ENCODE measurements at regions not wholly inside any gene's neighbourhood (a gene's known extent, or its start where the extent isn't known, plus 50 kb on each side); places are given as distances from the start of the nearest gene placed in this dataset.
"Not testable (repeated sequence)": the region's sequence is repeated elsewhere in the genome, so short reads cannot be mapped to it uniquely, and the experiment has no call there.

DNA sequence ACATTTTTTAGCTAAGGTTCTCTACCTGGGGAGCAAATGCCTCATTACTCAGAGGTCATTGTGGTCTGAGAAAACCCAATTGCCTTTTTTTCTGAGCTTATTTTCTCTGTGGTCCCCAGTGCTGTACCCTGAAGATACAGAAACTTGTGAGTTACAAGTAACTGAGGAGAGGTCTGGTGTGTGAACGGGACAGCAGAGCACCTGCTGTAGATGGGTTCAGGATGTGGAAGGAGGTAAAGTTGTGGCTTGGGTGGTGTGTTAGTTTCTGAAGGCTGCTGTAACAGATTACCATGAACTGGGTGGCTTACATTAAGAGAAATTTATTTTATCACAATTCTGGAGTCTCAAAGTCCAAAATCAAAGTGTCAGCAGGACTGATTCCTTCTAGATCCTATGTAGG is 449.1 kb upstream of the NRP1 start:
- no peak for DNase-seq (ENCODE audit: low read depth)

DNA sequence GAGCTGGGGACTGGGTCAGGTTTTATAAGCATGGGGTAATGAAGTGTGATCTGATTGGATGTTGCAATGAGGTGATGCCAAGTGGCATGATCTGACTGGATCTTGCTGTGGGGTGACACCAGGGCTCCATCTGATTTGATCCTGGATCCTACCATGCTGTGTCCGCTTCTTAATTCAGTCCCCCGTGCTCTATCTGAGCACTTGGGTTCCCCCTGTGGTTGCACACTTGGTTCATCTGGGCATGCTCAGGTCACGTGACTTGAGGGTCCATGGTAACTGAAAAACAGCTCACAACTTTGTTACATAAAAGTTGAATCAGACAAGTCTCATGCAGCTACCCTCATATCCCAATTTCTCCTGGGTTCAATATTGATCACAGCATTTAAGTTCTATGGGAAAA is 448.6 kb upstream of the NRP1 start:
- DNase-seq (ENCODE audit: low read depth), result no peak

DNA sequence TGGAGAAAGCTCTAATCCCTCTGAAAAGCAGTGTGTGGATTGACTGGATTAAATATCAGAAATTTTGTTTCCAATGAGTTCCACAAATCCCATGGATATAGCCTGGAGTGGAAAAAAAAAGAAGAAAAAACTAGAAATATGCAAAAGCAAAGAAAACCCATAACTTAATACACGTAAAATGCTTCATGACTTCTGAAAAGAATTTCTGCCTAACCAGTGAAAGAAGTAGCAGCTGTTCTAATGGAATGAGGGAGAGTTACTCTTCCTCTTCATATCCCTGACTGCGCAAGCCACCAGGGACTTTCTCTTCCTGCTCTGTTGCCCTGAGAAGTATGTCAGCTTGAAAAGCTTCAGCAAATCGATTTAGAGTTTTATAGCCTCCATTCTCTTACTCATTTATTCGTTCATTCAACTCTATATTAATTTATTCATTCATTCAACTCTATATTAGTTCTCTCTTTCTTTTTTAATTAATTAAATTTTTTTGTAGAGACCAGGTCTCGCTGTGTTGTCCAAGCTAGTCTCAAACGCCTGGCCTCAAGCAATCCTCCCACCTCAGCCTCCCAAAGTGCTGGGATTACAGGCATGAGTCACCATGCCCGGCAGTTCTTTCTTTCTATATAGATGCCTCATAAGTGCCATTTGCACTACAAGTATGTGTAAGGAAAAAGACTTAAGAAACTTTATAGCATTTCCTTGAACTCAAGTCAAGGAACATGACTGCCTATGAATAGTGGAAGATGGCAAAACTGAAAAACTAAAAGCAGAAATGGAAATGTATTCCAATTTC is 447.3 kb upstream of the NRP1 start:
- DNase-seq (ENCODE audit: low read depth), result no peak

DNA sequence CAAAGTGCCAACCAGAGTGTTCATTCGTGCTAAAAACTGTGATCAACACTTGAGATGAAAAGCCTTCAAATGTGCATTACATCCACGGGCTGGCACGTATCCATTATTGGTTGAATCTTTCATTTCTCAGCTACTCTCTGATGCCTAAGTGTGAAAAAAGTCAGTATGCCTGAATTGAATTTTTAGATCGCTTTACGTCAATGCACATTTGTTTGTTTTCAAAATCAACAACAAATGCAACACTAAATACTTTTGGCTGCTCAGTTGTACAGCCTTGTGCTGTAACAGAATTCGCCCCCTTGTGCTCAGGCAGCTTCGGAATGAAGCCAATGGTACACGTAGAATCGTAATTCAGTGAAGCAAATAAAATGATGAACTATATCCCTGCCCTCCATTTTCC is 446.5 kb upstream of the NRP1 start:
- DNase-seq (ENCODE audit: low read depth), result no peak

GRCh38 chr10:33777223-33777622 is 442.8 kb upstream of the NRP1 start:
- no peak for DNase-seq (ENCODE audit: low read depth)

- no peak for DNase-seq (ENCODE audit: low read depth)
Observed at GRCh38 chr10:33776419-33777070, 442.1 kb upstream of the NRP1 start.

DNA sequence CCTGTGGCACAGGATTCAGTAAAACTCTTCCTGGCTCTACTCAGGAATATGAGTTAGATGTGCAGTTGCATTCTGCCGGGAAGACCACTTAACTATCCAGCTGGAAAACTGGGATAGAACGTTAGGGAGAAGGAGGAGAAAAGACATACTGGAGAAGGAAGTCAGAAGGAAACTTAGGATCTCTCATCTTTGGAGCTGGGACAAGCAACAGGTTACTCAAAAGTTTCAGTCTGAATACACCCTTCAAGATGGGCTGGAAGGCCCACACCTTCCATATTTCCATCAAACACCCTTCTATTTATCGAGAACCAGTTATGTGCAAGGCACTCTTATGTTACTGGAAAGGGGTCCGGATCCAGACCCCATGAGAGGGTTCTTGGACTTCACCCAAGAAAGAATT is 440.4 kb upstream of the NRP1 start:
- DNase-seq (ENCODE audit: low read depth), result no peak

DNA sequence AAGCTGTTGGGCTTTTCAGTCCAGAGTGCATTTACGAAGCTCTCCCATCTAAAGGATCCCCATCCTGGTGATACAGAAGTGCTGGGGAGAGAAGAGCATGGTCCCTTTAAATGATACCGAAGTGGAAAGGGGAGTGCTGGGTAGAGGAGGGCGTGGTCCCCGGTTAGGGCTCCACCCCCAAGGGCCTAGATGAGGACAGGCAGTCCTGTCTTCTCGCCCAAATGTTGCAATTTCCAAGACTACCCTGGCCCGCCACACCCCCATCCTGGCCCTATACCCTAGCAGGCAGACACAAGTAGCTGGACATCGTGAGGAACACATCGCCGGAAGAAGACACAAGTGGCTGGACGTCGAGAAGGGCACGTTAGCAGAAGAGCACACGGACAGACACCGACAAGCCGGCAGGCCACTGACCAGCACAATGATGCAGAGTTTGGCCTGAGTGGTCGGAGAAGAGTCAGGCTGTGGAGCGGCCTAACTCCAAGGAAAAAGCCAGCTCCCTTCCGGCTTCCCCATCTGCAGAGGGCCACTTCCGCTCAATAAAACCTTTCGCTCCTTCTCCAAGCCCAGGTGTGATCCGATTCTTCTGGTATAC is 439.5 kb upstream of the NRP1 start:
- no peak for DNase-seq (ENCODE audit: low read depth)

GRCh38 chr10:33773253-33773573 is 438.7 kb upstream of the NRP1 start:
- no peak for DNase-seq (ENCODE audit: low read depth)

DNA sequence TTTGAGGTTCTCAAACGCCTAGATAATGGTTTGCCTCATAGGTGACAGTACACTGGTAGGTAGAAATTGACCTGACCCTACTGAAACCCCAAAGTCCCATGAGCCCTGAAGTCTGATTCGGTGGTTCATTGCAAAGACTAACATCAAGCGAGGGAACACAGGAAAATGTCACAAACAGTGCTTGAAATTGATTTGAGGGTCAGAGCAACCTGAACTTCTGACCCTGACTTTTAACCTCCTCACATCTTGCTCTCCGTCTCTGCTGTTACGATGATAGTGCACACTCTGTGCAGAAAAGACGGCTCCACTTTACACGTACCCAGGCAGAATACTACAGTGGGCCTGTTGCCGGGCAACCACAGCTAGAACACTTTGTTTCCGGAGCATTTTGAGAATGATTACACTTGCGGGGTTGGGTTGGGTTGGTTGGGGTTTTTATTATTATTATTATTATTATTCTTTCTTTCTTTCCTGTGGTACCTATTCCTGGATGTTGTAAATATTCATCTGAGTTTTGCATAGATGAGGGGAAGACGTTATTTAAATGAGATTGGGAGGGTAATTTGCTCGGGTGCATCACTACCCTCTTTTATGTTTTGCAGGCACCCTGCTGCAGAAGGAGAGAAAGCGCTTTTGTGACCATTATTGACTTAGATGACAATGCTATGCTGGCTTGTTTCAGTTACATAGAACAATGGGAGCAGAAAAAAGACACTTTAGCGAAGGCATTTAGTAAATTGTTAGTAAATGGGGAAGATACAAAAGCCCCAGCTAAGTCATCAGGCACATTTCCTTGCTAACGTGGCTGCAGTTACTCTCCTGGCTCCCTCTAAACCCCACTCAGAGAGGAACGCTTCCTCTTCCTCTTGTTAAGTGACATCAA is 438.1 kb upstream of the NRP1 start:
- no peak for DNase-seq (ENCODE audit: low read depth)

GRCh38 chr10:33771856-33772255 is 437.4 kb upstream of the NRP1 start:
- DNase-seq (ENCODE audit: low read depth), result not testable (repeated sequence)

DNA sequence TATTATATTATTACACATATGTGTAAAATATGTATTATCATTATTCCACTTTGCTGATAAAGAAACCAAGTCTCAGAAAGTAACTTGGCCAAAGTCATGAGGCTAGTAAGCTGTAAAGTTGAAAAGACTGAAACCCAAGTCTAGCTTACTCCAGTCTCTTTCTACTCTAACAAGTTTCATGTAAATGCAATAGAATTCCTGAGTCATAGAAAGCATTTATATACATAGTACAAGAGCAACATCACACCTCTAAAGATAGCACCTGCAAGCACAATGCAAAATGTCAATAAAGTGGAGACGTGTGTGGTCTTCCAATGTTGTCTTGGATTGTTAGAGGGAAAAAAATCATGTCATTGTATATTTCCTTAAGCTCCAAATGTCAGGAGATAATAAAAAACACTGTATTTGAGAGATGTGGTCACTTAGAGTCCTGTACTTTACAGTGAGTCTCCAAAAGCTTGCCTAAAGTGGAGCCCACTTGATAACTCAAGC is 430.3 kb upstream of the NRP1 start:
- no peak for DNase-seq (ENCODE audit: low read depth)

GRCh38 chr10:33760056-33760943 is 425.8 kb upstream of the NRP1 start:
- no peak for DNase-seq (ENCODE audit: low read depth)

- DNase-seq (ENCODE audit: low read depth), result no peak
Observed at GRCh38 chr10:33759191-33759590, 424.7 kb upstream of the NRP1 start.

GRCh38 chr10:33758299-33758698 is 423.8 kb upstream of the NRP1 start:
- no peak for DNase-seq (ENCODE audit: low read depth)

DNA sequence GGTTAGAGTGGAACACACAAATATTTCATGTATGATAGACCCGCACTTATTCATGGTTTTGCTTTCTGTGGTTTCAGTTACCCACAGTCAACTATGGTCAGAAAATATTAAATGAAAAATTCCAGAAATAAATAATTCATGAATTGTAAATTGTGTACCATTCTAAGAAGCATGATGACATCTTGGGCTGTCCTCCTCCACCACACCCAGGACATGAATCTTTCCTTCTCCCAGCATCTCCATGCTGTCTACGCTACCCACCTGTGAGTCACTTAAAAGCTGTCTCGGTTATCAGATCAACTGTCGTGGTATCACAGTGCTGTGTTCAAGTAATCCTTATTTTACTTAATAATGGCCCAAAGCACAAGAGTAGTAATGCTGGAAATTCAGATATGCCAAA is 419.6 kb upstream of the NRP1 start:
- no peak for DNase-seq (ENCODE audit: low read depth)

- no peak for DNase-seq (ENCODE audit: low read depth)
Observed at GRCh38 chr10:33753389-33753788, 418.9 kb upstream of the NRP1 start.

DNA sequence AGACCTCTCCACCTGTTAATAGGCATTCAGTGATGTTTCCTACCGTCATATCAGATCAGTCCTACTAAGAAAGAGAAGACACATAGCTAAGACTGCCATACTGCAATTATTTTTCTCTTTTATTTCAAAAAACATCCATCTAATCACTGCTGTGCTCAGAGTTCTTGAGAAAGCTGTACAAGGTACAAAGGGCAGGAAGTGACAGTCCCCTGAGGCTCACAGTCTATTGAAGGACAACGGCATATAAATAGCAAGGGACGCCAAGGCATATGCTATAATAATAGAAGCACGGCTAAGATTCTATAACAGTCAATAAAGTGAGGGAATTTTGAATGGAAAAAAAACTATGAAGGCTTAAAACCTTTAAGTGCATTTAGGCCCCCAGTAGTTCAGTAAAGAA is 415.3 kb upstream of the NRP1 start:
- no peak for DNase-seq (ENCODE audit: low read depth)

DNA sequence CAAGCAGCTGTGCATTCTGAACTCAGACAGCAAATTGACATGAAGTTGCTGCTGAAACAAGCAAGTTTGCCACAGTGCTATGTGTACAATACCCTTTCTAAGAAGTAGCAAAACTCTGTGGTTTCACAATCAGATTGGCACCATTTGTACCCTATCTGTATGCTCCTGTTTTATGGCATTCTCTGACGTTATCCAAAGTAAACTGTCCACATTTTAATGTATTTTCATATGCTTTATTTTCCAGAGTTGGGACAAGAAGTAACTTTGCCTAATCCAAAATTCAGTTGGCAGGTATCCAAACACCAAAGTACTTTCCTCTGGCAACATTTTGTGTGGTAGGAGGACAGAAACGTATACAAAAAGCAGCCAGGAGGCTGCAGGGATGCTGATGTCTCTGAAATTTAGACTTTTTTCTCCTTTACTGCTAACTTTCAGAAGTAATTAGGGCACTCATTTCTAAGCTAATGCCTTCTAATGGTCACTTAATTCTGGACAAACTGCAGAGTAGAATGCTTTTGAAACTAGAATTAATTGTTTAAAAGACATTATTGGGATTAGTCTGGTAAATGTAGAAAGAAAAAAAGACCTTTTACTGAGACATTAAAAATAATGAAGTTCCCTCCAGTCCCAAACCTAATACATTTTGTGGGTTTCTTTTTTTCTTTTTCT is 414.7 kb upstream of the NRP1 start:
- no peak for DNase-seq (ENCODE audit: low read depth)

DNA sequence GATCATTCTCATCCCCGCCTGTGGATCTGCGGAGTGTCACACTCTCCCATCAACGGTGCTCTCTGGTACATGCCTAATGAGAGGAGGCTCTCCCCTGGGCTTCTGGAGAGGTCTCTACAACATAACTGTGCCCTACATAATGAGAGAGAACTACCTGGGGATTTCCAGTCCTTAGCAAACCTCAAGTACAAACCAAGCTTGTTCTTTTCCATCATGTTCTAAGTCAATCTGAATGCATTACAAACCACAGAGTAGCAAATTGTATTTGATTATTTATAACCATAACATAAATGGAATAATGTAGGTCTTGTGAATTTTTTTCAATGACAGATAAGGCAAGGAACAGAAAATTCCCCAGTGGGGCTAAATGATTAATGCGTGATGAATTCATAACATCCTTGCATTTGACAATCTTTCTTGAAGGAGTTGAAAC is 412.4 kb upstream of the NRP1 start:
- no peak for DNase-seq (ENCODE audit: low read depth)

- no peak for DNase-seq (ENCODE audit: low read depth)
Observed at GRCh38 chr10:33746186-33746585, 411.7 kb upstream of the NRP1 start.

All from forelimb muscle (tissue), 1 donor.